MM.1S (cell line): ENCODE measurements at regions not wholly inside any gene's neighbourhood (a gene's known extent, or its start where the extent isn't known, plus 50 kb on each side); places are given as distances from the start of the nearest gene placed in this dataset.

Source experiments
- DNase-seq: peaks from one replicate; pipeline ENCODE4 v3.0.0-alpha.2; 2015
- H2AFZ ChIP-seq: fragments of 300-600 bp; sonication (generic); 2 replicates; pipeline ENCODE4 v1.6.0; 2016; ENCODE audit warnings: antibody characterized with exemption, low read length
- H3F3A ChIP-seq: fragments of 300-600 bp; sonication (generic); 2 replicates; pipeline ENCODE4 v1.6.1; 2016; ENCODE audit warnings: mild to moderate bottlenecking, antibody characterized with exemption, low read length, moderate library complexity, mixed read lengths; ENCODE audit not compliant: insufficient read depth
- H3K27ac ChIP-seq: fragments of 300-600 bp; sonication (generic); 2 replicates; pipeline ENCODE4 v1.5.1; 2016; ENCODE audit warnings: mild to moderate bottlenecking, low read length
- H3K27me3 ChIP-seq: fragments of 300-600 bp; sonication (generic); replicated peaks from 2 replicates; pipeline ENCODE4 v1.6.0; 2016; ENCODE audit warnings: low read length; ENCODE audit not compliant: insufficient read depth
- H3K36me3 ChIP-seq: fragments of 300-600 bp; sonication (generic); replicated peaks from 2 replicates; pipeline ENCODE4 v1.6.1; 2016; ENCODE audit warnings: mild to moderate bottlenecking, low read length, mixed read lengths; ENCODE audit not compliant: insufficient read depth
- H3K4me1 ChIP-seq: fragments of 300-600 bp; sonication (generic); 2 replicates; pipeline ENCODE4 v1.6.1; 2016; ENCODE audit warnings: low read length, mixed read lengths
- H3K4me2 ChIP-seq: fragments of 300-600 bp; sonication (generic); 2 replicates; pipeline ENCODE4 v1.6.0; 2016; ENCODE audit warnings: low read depth, low read length
- H3K4me3 ChIP-seq: fragments of 300-600 bp; sonication (generic); 2 replicates; pipeline ENCODE4 v1.5.1; 2016; ENCODE audit warnings: low read length, mixed read lengths
- H3K79me2 ChIP-seq: fragments of 300-600 bp; sonication (generic); 2 replicates; pipeline ENCODE4 v1.6.1; 2016; ENCODE audit warnings: mixed run types, low read length, mixed read lengths
- H3K9ac ChIP-seq: fragments of 300-600 bp; sonication (generic); 2 replicates; pipeline ENCODE4 v1.6.1; 2016; ENCODE audit warnings: low read length, mixed read lengths
- H3K9me2 ChIP-seq: fragments of 300-600 bp; sonication (generic); replicated peaks from 2 replicates; pipeline ENCODE4 v1.6.1; 2016; ENCODE audit warnings: mild to moderate bottlenecking, low read length, mixed read lengths; ENCODE audit not compliant: insufficient read depth
- H3K9me3 ChIP-seq: fragments of 300-600 bp; sonication (generic); replicated peaks from 2 replicates; pipeline ENCODE4 v1.6.1; 2016; ENCODE audit warnings: mild to moderate bottlenecking, low read length, mixed read lengths; ENCODE audit not compliant: insufficient read depth
- H4K20me1 ChIP-seq: fragments of 300-600 bp; sonication (generic); 2 replicates; pipeline ENCODE4 v1.6.1; 2016; ENCODE audit warnings: mild to moderate bottlenecking, low read length, moderate library complexity, mixed read lengths; ENCODE audit not compliant: insufficient read depth
- CTCF ChIP-seq: fragments of 300-600 bp; sonication (generic); IDR thresholded peaks from 2 replicates; pipeline ENCODE4 v1.5.1; 2016; ENCODE audit warnings: antibody characterized with exemption, low read length, mixed read lengths
- EZH2 ChIP-seq: fragments of 300-600 bp; sonication (generic); optimal IDR thresholded peaks from 2 replicates; pipeline ENCODE3; 2017; ENCODE audit warnings: low read depth, mild to moderate bottlenecking, antibody characterized with exemption, low read length, mixed read lengths
- EZH2phosphoT487 ChIP-seq: fragments of 300-600 bp; sonication (generic); IDR thresholded peaks from 2 replicates; pipeline ENCODE4 v1.6.1; 2018; ENCODE audit warnings: antibody characterized with exemption, low read length

- H3K79me2 ChIP-seq = no peaks in the 10 kb centered on the region
- no peak for DNase-seq
- no peak overlapping the region for H3K27ac ChIP-seq
- H3K4me2 ChIP-seq = no peak overlapping the region
- H3K36me3 ChIP-seq = no peaks in the 10 kb centered on the region
- H3K9me2 ChIP-seq = no peaks in the 10 kb centered on the region
- H3K9ac ChIP-seq = no peak overlapping the region
- H3K4me3 ChIP-seq = no peak overlapping the region
- H3K4me1 ChIP-seq = no peaks in the 10 kb centered on the region
- no peak for TF ChIP-seq EZH2phosphoT487
- TF ChIP-seq CTCF = no peak
- no peak for TF ChIP-seq EZH2
- no peak overlapping the region for H2AFZ ChIP-seq
- H4K20me1 ChIP-seq = no peaks in the 10 kb centered on the region
- H3K27me3 ChIP-seq = no peaks in the 10 kb centered on the region
- H3F3A ChIP-seq = no peaks in the 10 kb centered on the region
- no peaks in the 10 kb centered on the region for H3K9me3 ChIP-seq
These were observed 1060.2 kb downstream of the NSUN3 start for GRCh38 chr3:95123104-95123503.

- DNase-seq = peak; percentile 82
These were observed 1072.0 kb downstream of the NSUN3 start for GRCh38 chr3:95134693-95135413.

GRCh38 chr3:95148107-95148506 lies 1085.2 kb downstream of the NSUN3 start:
- no peaks in the 10 kb centered on the region for H3K36me3 ChIP-seq
- no peak overlapping the region for H2AFZ ChIP-seq
- no peak overlapping the region for H3K27ac ChIP-seq
- no peak overlapping the region for H3K4me3 ChIP-seq
- H3K9me3 ChIP-seq = no peaks in the 10 kb centered on the region
- H3K79me2 ChIP-seq = no peaks in the 10 kb centered on the region
- DNase-seq = no peak
- no peaks in the 10 kb centered on the region for H3F3A ChIP-seq
- no peaks in the 10 kb centered on the region for H4K20me1 ChIP-seq
- H3K9me2 ChIP-seq = no peaks in the 10 kb centered on the region
- no peak overlapping the region for H3K9ac ChIP-seq
- H3K27me3 ChIP-seq = no peaks in the 10 kb centered on the region
- TF ChIP-seq CTCF (no peak), EZH2 (no peak), EZH2phosphoT487 (no peak)
- no peak overlapping the region for H3K4me2 ChIP-seq
- H3K4me1 ChIP-seq = no peaks in the 10 kb centered on the region

More at GRCh38 chr3:95134693-95135413, 1072.0 kb downstream of the NSUN3 start:
- Histone ChIP-seq H3K36me3 (no peaks in the 10 kb centered on the region), H4K20me1 (no peaks in the 10 kb centered on the region), H2AFZ (no peak overlapping the region), H3K4me2 (peak overlapping the region; percentile 24; the same call in 1 of the 2 replicates), H3K9me2 (no peaks in the 10 kb centered on the region), H3K79me2 (no peaks in the 10 kb centered on the region), H3K27ac (no peak overlapping the region), H3F3A (no peaks in the 10 kb centered on the region), H3K4me1 (no peaks in the 10 kb centered on the region), H3K27me3 (no peaks in the 10 kb centered on the region), H3K4me3 (no peak overlapping the region), H3K9ac (no peak overlapping the region), H3K9me3 (no peaks in the 10 kb centered on the region)
- no peak for TF ChIP-seq EZH2
- peak; percentile 23 for TF ChIP-seq CTCF
